Stimulated activated memory B cell treated with anti-CD40 and anti-IgM and Interleukin-4, amounts not matched to agents 10 μg/mL and 1 μg/mL and 100 μg/mL, for 72 hours (primary cell): ENCODE measurements at regions not wholly inside any gene's neighbourhood (a gene's known extent, or its start where the extent isn't known, plus 50 kb on each side); places are given as distances from the start of the nearest gene placed in this dataset.
"Not testable (repeated sequence)": the region's sequence is repeated elsewhere in the genome, so short reads cannot be mapped to it uniquely, and the experiment has no call there.

Experiments used
- ATAC-seq: fragments of 150-1000 bp; cut with Tn5 transposase; 2 replicates; pipeline ENCODE4 v1.10.0; 2021
- H3K27ac Mint-ChIP-seq: one replicate; pipeline ENCODE4 v1.8.0; 2022; ENCODE audit warnings: mild to moderate bottlenecking, mixed read lengths
- H3K27me3 Mint-ChIP-seq: one replicate; pipeline ENCODE4 v1.8.0; 2022; ENCODE audit warnings: mixed read lengths
- H3K36me3 Mint-ChIP-seq: one replicate; pipeline ENCODE4 v1.8.0; 2022; ENCODE audit warnings: mixed read lengths
- H3K4me1 Mint-ChIP-seq: one replicate; pipeline ENCODE4 v1.8.0; 2022; ENCODE audit warnings: mixed read lengths
- H3K4me3 Mint-ChIP-seq: one replicate; pipeline ENCODE4 v1.8.0; 2022; ENCODE audit warnings: mild to moderate bottlenecking, moderate library complexity, mixed read lengths
- H3K9me3 Mint-ChIP-seq: one replicate; pipeline ENCODE4 v1.8.0; 2022; ENCODE audit warnings: mixed read lengths

- H3K4me3 Mint-ChIP-seq: no peak overlapping the region
- no peak for ATAC-seq
These were observed 518.1 kb upstream of the NUDT12 start for GRCh38 chr5:104080646-104081175.

GRCh38 chr5:104079861-104080645, 517.5 kb upstream of the NUDT12 start:
- not testable (repeated sequence) for H3K36me3 Mint-ChIP-seq, H3K4me3 Mint-ChIP-seq, H3K4me1 Mint-ChIP-seq, H3K27me3 Mint-ChIP-seq, ATAC-seq, H3K9me3 Mint-ChIP-seq, H3K27ac Mint-ChIP-seq

More at GRCh38 chr5:104080646-104081175, 518.1 kb upstream of the NUDT12 start:
- no peaks in the 10 kb centered on the region for H3K36me3 Mint-ChIP-seq
- H3K27me3 Mint-ChIP-seq: no peaks in the 10 kb centered on the region
- no peaks in the 10 kb centered on the region for H3K4me1 Mint-ChIP-seq
- no peak overlapping the region for H3K27ac Mint-ChIP-seq
- H3K9me3 Mint-ChIP-seq: peaks cover 2% of the 10 kb centered on the region

GRCh38 chr5:104071887-104072286, 509.3 kb upstream of the NUDT12 start:
- Mint-ChIP-seq H3K27me3 (no peaks in the 10 kb centered on the region), H3K36me3 (no peaks in the 10 kb centered on the region), H3K9me3 (peaks cover 7% of the 10 kb centered on the region), H3K4me3 (no peak overlapping the region), H3K27ac (no peak overlapping the region), H3K4me1 (no peaks in the 10 kb centered on the region)
- ATAC-seq: no peak

GRCh38 chr5:104062621-104063377, 500.2 kb upstream of the NUDT12 start:
- H3K4me3 Mint-ChIP-seq: no peak overlapping the region
- no peak for ATAC-seq
- no peaks in the 10 kb centered on the region for H3K4me1 Mint-ChIP-seq
- H3K9me3 Mint-ChIP-seq: peaks cover 4% of the 10 kb centered on the region
- H3K27me3 Mint-ChIP-seq: no peaks in the 10 kb centered on the region
- H3K36me3 Mint-ChIP-seq: no peaks in the 10 kb centered on the region
- H3K27ac Mint-ChIP-seq: no peak overlapping the region

- H3K4me1 Mint-ChIP-seq: no peaks in the 10 kb centered on the region
- no peaks in the 10 kb centered on the region for H3K27me3 Mint-ChIP-seq
- H3K9me3 Mint-ChIP-seq: peaks cover 4% of the 10 kb centered on the region
- no peaks in the 10 kb centered on the region for H3K36me3 Mint-ChIP-seq
- H3K4me3 Mint-ChIP-seq: no peak overlapping the region
- ATAC-seq: no peak
- no peak overlapping the region for H3K27ac Mint-ChIP-seq
These were observed 499.1 kb upstream of the NUDT12 start for GRCh38 chr5:104061707-104062106.

GRCh38 chr5:104053353-104053649, 490.7 kb upstream of the NUDT12 start:
- H3K9me3 Mint-ChIP-seq: peaks cover 6% of the 10 kb centered on the region

GRCh38 chr5:104052558-104053352, 490.2 kb upstream of the NUDT12 start:
- Mint-ChIP-seq H3K4me1 (no peaks in the 10 kb centered on the region), H3K4me3 (no peak overlapping the region), H3K9me3 (peaks cover 2% of the 10 kb centered on the region), H3K27me3 (no peaks in the 10 kb centered on the region), H3K36me3 (no peaks in the 10 kb centered on the region), H3K27ac (no peak overlapping the region)
- ATAC-seq: no peak

More at GRCh38 chr5:104053353-104053649, 490.7 kb upstream of the NUDT12 start:
- no peak for ATAC-seq
- no peaks in the 10 kb centered on the region for H3K27me3 Mint-ChIP-seq
- H3K27ac Mint-ChIP-seq: no peak overlapping the region
- no peaks in the 10 kb centered on the region for H3K36me3 Mint-ChIP-seq
- H3K4me3 Mint-ChIP-seq: no peak overlapping the region
- no peaks in the 10 kb centered on the region for H3K4me1 Mint-ChIP-seq

GRCh38 chr5:104050436-104050835, 487.8 kb upstream of the NUDT12 start:
- Mint-ChIP-seq H3K9me3 (no peaks in the 10 kb centered on the region), H3K36me3 (no peaks in the 10 kb centered on the region), H3K4me1 (no peaks in the 10 kb centered on the region), H3K4me3 (no peak overlapping the region), H3K27me3 (no peaks in the 10 kb centered on the region), H3K27ac (no peak overlapping the region)
- ATAC-seq: no peak

GRCh38 chr5:104049752-104050151, 487.2 kb upstream of the NUDT12 start:
- Mint-ChIP-seq H3K4me3 (no peak overlapping the region), H3K9me3 (no peaks in the 10 kb centered on the region), H3K36me3 (no peaks in the 10 kb centered on the region), H3K4me1 (no peaks in the 10 kb centered on the region), H3K27ac (no peak overlapping the region), H3K27me3 (no peaks in the 10 kb centered on the region)
- ATAC-seq: no peak

- Mint-ChIP-seq H3K4me1 (no peaks in the 10 kb centered on the region), H3K36me3 (no peaks in the 10 kb centered on the region), H3K9me3 (no peaks in the 10 kb centered on the region), H3K4me3 (no peak overlapping the region), H3K27ac (no peak overlapping the region), H3K27me3 (no peaks in the 10 kb centered on the region)
- no peak for ATAC-seq
These were observed 485.6 kb upstream of the NUDT12 start for GRCh38 chr5:104048231-104048630.

GRCh38 chr5:104045987-104046386, 483.4 kb upstream of the NUDT12 start:
- Mint-ChIP-seq H3K36me3 (no peaks in the 10 kb centered on the region), H3K9me3 (peaks cover 3% of the 10 kb centered on the region)

GRCh38 chr5:104039871-104040270, 477.3 kb upstream of the NUDT12 start:
- H3K27ac Mint-ChIP-seq, H3K4me3 Mint-ChIP-seq, H3K9me3 Mint-ChIP-seq, H3K36me3 Mint-ChIP-seq, H3K4me1 Mint-ChIP-seq, ATAC-seq, H3K27me3 Mint-ChIP-seq: not testable (repeated sequence)

More at GRCh38 chr5:104045987-104046386, 483.4 kb upstream of the NUDT12 start:
- Mint-ChIP-seq H3K4me3 (no peak overlapping the region), H3K27me3 (no peaks in the 10 kb centered on the region), H3K4me1 (no peaks in the 10 kb centered on the region), H3K27ac (no peak overlapping the region)
- ATAC-seq: no peak

- not testable (repeated sequence) for H3K4me1 Mint-ChIP-seq, H3K27ac Mint-ChIP-seq, ATAC-seq, H3K27me3 Mint-ChIP-seq, H3K9me3 Mint-ChIP-seq, H3K36me3 Mint-ChIP-seq, H3K4me3 Mint-ChIP-seq
These were observed 474.5 kb upstream of the NUDT12 start for GRCh38 chr5:104037136-104037535.

GRCh38 chr5:104033186-104033585, 470.6 kb upstream of the NUDT12 start:
- ATAC-seq, H3K27me3 Mint-ChIP-seq, H3K36me3 Mint-ChIP-seq, H3K27ac Mint-ChIP-seq, H3K9me3 Mint-ChIP-seq, H3K4me1 Mint-ChIP-seq, H3K4me3 Mint-ChIP-seq: not testable (repeated sequence)

GRCh38 chr5:104024538-104024937, 461.9 kb upstream of the NUDT12 start:
- Mint-ChIP-seq H3K27ac (no peak overlapping the region), H3K4me3 (no peak overlapping the region)
- ATAC-seq: peak; percentile 41

More at GRCh38 chr5:104024538-104024937, 461.9 kb upstream of the NUDT12 start:
- Mint-ChIP-seq H3K27me3 (no peaks in the 10 kb centered on the region), H3K9me3 (peaks cover 8% of the 10 kb centered on the region), H3K4me1 (no peaks in the 10 kb centered on the region), H3K36me3 (no peaks in the 10 kb centered on the region)
